ENCODE measurements at regions not wholly inside any gene's neighbourhood (a gene's known extent, or its start where the extent isn't known, plus 50 kb on each side); places are given as distances from the start of the nearest gene placed in this dataset.
"Not testable (repeated sequence)": the region's sequence is repeated elsewhere in the genome, so short reads cannot be mapped to it uniquely, and the experiment has no call there.

DNA sequence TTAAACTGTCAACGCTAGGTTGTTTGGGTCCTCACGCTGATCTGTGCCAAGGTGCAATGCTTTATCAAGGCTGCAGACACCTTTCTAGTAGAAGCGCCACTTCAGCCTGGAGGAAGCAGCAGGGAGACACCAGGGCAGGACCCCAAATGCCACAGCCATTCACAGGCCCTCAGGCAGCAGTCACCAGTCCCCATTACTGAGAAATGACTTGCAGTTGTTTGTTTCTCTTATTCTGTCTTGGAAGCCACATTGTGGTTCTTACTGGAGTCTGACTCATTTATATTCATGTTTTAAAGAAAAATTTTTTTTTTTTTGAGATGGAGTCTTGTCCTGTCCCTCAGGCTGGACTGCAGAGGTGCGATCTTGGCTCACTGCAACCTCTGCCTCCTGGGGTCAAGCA, 328.9 kb upstream of the ANKRD20A1 start:
- not testable (repeated sequence) for TF ChIP-seq POLR2A (IDR thresholded peaks at IDR 0.05)
- TF ChIP-seq, protein P1, sequence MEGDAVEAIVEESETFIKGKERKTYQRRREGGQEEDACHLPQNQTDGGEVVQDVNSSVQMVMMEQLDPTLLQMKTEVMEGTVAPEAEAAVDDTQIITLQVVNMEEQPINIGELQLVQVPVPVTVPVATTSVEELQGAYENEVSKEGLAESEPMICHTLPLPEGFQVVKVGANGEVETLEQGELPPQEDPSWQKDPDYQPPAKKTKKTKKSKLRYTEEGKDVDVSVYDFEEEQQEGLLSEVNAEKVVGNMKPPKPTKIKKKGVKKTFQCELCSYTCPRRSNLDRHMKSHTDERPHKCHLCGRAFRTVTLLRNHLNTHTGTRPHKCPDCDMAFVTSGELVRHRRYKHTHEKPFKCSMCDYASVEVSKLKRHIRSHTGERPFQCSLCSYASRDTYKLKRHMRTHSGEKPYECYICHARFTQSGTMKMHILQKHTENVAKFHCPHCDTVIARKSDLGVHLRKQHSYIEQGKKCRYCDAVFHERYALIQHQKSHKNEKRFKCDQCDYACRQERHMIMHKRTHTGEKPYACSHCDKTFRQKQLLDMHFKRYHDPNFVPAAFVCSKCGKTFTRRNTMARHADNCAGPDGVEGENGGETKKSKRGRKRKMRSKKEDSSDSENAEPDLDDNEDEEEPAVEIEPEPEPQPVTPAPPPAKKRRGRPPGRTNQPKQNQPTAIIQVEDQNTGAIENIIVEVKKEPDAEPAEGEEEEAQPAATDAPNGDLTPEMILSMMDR (IDR thresholded peaks at IDR 0.05): not testable (repeated sequence)
